CD4-positive, alpha-beta T cell treated with Interleukin-1 beta for 1 hour (primary cell): ENCODE measurements at regions not wholly inside any gene's neighbourhood (a gene's known extent, or its start where the extent isn't known, plus 50 kb on each side); places are given as distances from the start of the nearest gene placed in this dataset.
"Not testable (repeated sequence)": the region's sequence is repeated elsewhere in the genome, so short reads cannot be mapped to it uniquely, and the experiment has no call there.

Experiments used
- DNase-seq, 2 donors: peaks; one replicate each; pipeline ENCODE4 v3.0.0-alpha.2; 2020 to 2022

DNA sequence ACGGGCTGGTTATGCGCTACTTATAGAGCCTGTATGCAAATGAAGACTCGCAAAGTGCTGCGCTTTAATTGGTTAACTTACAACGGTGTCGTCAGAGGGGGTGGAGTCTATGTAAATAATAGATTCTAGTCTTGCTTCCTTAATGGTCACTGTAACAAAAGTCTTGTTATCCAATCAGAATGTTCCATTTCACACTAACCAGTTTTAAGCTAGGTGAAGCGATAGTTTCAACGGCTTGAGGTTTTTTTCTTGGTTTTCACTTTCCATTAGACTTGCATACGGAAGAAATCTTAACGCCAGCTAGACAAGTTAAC is 66.9 kb downstream of the FAM72B start:
- DNase-seq: not testable (repeated sequence)

DNA sequence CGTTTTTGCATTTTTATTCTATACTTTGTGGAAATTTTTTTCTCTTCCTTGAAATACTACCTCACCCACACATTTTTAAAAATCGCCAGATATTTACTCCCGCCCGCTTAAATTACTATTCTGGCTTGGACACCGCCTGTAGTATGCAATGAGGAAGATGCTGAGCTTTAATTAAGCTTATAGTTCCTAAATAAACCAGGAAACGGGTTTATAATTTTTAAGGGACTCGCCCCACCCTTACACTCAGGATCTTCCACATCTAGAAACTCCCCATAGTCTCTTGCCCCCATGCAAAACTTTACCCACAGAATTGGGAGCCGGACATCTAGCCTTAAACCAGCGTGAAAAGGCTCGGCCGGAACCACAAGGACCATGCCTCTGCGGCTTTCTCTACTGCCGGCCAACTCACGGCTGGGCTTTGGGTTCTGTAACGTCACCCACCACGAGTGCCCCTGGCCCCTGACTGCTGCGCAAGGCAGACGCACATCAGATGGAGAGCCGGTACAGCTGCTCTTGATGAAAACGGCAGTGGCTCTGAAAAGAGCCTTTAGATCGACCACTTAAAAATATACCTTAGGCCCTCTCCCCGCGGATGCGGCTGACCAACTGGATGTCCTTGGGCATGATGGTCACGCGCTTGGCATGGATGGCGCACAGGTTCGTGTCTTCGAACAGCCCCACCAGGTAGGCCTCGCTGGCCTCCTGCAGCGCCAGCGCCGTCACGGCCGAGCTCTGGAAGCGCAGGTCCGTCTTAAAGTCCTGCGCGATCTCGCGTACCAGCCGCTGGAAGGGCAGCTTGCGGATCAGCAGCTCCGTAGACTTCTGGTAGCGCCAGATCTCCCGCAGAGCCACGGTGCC is 66.3 kb downstream of the FAM72B start:
- DNase-seq: peak in 1 of 2 donors; percentile 1
